ENCODE measurements at regions not wholly inside any gene's neighbourhood (a gene's known extent, or its start where the extent isn't known, plus 50 kb on each side); places are given as distances from the start of the nearest gene placed in this dataset.

GRCh38 chr20:39342463-39342862 is 380.3 kb downstream of the DHX35 start:
- Histone ChIP-seq H3K4me1 (ENCODE audit: insufficient read depth, low read length) (no peaks in the 10 kb centered on the region), H3K9me3 (ENCODE audit: low read depth, low read length) (no peaks in the 10 kb centered on the region), H3K4me3 (ENCODE audit: low read length) (no peak overlapping the region), H3K27me3 (ENCODE audit: insufficient read depth, low read length) (no peaks in the 10 kb centered on the region)

- Histone ChIP-seq H3K4me1 (ENCODE audit: insufficient read depth, low read length) (no peaks in the 10 kb centered on the region), H3K27me3 (ENCODE audit: insufficient read depth, low read length) (no peaks in the 10 kb centered on the region), H3K4me3 (ENCODE audit: low read length) (no peak overlapping the region), H3K9me3 (ENCODE audit: low read depth, low read length) (no peaks in the 10 kb centered on the region)
Measured at GRCh38 chr20:39338469-39339376, 376.6 kb downstream of the DHX35 start.

DNA sequence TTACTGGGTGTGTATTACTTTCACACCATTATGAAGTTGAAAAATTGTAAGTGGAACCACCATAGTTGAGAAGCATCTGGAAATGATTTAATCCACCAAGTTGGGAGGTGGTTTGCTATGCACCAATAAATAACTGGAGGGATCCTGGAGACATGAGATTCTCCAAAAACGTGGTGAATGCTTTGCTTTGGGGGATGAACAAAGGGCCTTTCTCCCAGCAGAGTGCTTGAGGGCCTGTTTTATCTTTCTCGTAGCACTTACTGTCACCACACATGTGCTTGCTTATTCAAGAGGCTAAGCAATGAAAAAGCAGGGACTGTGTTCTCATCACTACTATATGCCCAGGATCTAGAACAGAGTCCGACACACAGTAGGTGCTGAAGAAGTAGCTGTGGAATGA is 371.1 kb downstream of the DHX35 start:
- H3K27me3 ChIP-seq (ENCODE audit: insufficient read depth, low read length) = no peaks in the 10 kb centered on the region
- H3K9me3 ChIP-seq (ENCODE audit: low read depth, low read length) = no peaks in the 10 kb centered on the region
- H3K4me1 ChIP-seq (ENCODE audit: insufficient read depth, low read length) = no peaks in the 10 kb centered on the region
- no peak overlapping the region for H3K4me3 ChIP-seq (ENCODE audit: low read length)

- Histone ChIP-seq H3K4me3 (ENCODE audit: low read length) (no peak overlapping the region), H3K9me3 (ENCODE audit: low read depth, low read length) (no peaks in the 10 kb centered on the region), H3K4me1 (ENCODE audit: insufficient read depth, low read length) (no peaks in the 10 kb centered on the region), H3K27me3 (ENCODE audit: insufficient read depth, low read length) (no peaks in the 10 kb centered on the region)
Measured at GRCh38 chr20:39328347-39328746, 366.2 kb downstream of the DHX35 start.

GRCh38 chr20:39326050-39326449 is 363.9 kb downstream of the DHX35 start:
- Histone ChIP-seq H3K4me3 (ENCODE audit: low read length) (no peak overlapping the region), H3K4me1 (ENCODE audit: insufficient read depth, low read length) (no peaks in the 10 kb centered on the region), H3K27me3 (ENCODE audit: insufficient read depth, low read length) (no peaks in the 10 kb centered on the region), H3K9me3 (ENCODE audit: low read depth, low read length) (no peaks in the 10 kb centered on the region)

DNA sequence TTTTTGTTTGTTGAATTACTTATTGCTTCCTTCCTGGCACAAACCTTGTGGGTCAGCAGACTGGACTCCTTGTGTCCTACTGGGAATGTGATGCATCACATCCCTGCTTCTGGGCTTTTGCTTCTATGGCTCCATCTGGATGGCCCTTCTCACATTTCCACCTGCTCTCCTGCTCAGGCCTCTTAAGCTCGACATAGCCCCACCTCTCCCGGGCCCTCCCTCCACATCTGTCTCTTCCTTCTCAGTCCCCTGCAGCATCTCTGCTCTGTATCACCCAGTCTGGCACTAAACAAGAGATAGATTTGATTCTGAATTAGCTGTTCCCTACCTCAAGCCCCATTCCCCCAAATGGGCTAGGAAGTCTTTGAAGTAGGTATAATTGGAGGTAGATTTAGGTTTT is 356.8 kb downstream of the DHX35 start:
- Histone ChIP-seq H3K4me1 (ENCODE audit: insufficient read depth, low read length) (no peaks in the 10 kb centered on the region), H3K4me3 (ENCODE audit: low read length) (no peak overlapping the region), H3K9me3 (ENCODE audit: low read depth, low read length) (no peaks in the 10 kb centered on the region), H3K27me3 (ENCODE audit: insufficient read depth, low read length) (no peaks in the 10 kb centered on the region)

GRCh38 chr20:39312676-39313075 is 350.5 kb downstream of the DHX35 start:
- H3K27me3 ChIP-seq (ENCODE audit: insufficient read depth, low read length) = no peaks in the 10 kb centered on the region
- no peak overlapping the region for H3K4me3 ChIP-seq (ENCODE audit: low read length)
- H3K4me1 ChIP-seq (ENCODE audit: insufficient read depth, low read length) = no peaks in the 10 kb centered on the region
- no peaks in the 10 kb centered on the region for H3K9me3 ChIP-seq (ENCODE audit: low read depth, low read length)

- H3K27me3 ChIP-seq (ENCODE audit: insufficient read depth, low read length) = no peaks in the 10 kb centered on the region
- H3K4me3 ChIP-seq (ENCODE audit: low read length) = no peak overlapping the region
- no peaks in the 10 kb centered on the region for H3K4me1 ChIP-seq (ENCODE audit: insufficient read depth, low read length)
- no peaks in the 10 kb centered on the region for H3K9me3 ChIP-seq (ENCODE audit: low read depth, low read length)
Measured at GRCh38 chr20:39311851-39312506, 349.8 kb downstream of the DHX35 start.

- Histone ChIP-seq H3K4me3 (ENCODE audit: low read length) (no peak overlapping the region), H3K4me1 (ENCODE audit: insufficient read depth, low read length) (no peaks in the 10 kb centered on the region), H3K9me3 (ENCODE audit: low read depth, low read length) (no peaks in the 10 kb centered on the region), H3K27me3 (ENCODE audit: insufficient read depth, low read length) (no peaks in the 10 kb centered on the region)
Measured at GRCh38 chr20:39310363-39310995, 348.3 kb downstream of the DHX35 start.

GRCh38 chr20:39309458-39309857 is 347.3 kb downstream of the DHX35 start:
- Histone ChIP-seq H3K9me3 (ENCODE audit: low read depth, low read length) (no peaks in the 10 kb centered on the region), H3K4me3 (ENCODE audit: low read length) (no peak overlapping the region), H3K4me1 (ENCODE audit: insufficient read depth, low read length) (no peaks in the 10 kb centered on the region), H3K27me3 (ENCODE audit: insufficient read depth, low read length) (no peaks in the 10 kb centered on the region)

GRCh38 chr20:39302312-39302711 is 340.2 kb downstream of the DHX35 start:
- Histone ChIP-seq H3K27me3 (ENCODE audit: insufficient read depth, low read length) (no peaks in the 10 kb centered on the region), H3K4me1 (ENCODE audit: insufficient read depth, low read length) (no peaks in the 10 kb centered on the region), H3K9me3 (ENCODE audit: low read depth, low read length) (no peaks in the 10 kb centered on the region), H3K4me3 (ENCODE audit: low read length) (no peak overlapping the region)

DNA sequence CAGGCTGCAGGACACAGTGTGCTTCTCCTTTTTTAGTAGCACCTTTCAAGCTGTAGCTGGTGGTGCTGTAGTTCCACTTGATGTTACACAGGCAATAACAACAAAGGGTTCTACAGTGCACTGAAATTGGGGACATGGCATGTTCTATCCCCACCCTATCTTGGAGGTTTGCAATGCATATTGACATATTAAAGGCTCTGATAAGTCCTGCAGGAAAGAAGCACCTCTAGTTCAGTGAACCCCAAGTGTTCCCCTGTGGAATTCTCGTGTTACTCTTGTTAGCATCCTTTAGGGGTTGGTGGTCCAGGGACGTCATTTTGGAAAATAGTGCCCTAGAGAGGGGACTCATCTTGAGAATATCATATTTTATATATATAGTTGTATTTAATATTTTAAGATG is 337.6 kb downstream of the DHX35 start:
- H3K4me1 ChIP-seq (ENCODE audit: insufficient read depth, low read length) = no peaks in the 10 kb centered on the region
- H3K4me3 ChIP-seq (ENCODE audit: low read length) = no peak overlapping the region
- no peaks in the 10 kb centered on the region for H3K27me3 ChIP-seq (ENCODE audit: insufficient read depth, low read length)
- H3K9me3 ChIP-seq (ENCODE audit: low read depth, low read length) = no peaks in the 10 kb centered on the region

- Histone ChIP-seq H3K4me3 (ENCODE audit: low read length) (no peak overlapping the region), H3K27me3 (ENCODE audit: insufficient read depth, low read length) (no peaks in the 10 kb centered on the region), H3K9me3 (ENCODE audit: low read depth, low read length) (no peaks in the 10 kb centered on the region), H3K4me1 (ENCODE audit: insufficient read depth, low read length) (no peaks in the 10 kb centered on the region)
Measured at GRCh38 chr20:39298571-39299506, 336.7 kb downstream of the DHX35 start.

DNA sequence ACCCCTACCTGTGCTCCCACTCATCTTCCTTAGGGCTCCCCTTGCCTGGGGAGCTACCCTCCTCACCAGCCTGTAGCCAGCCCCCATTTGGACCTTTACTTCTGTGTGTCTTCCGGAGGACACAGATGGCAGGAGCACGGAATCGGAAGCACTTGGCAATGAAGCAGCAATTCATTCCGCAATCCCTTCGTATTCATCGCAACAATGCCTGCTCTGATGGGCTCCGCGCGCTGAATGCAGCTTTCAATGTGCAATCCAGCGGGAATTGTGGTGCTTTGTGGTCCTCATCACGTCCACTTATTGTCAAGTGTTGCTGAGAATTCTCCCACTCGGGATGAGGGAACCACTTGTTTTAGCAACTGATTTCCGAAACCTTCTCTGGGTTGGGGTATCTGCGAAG is 336.0 kb downstream of the DHX35 start:
- no peaks in the 10 kb centered on the region for H3K4me1 ChIP-seq (ENCODE audit: insufficient read depth, low read length)
- no peaks in the 10 kb centered on the region for H3K27me3 ChIP-seq (ENCODE audit: insufficient read depth, low read length)
- no peaks in the 10 kb centered on the region for H3K9me3 ChIP-seq (ENCODE audit: low read depth, low read length)
- H3K4me3 ChIP-seq (ENCODE audit: low read length) = no peak overlapping the region
